ENCODE measurements at regions not wholly inside any gene's neighbourhood (a gene's known extent, or its start where the extent isn't known, plus 50 kb on each side); places are given as distances from the start of the nearest gene placed in this dataset.

- H3K4me3 ChIP-seq (ENCODE audit: insufficient read depth, low read depth, low read length): no peak overlapping the region
- 89 to 95% methylated on average over 4 of the region's 4 CpGs for WGBS, 2 experiments
- no peak overlapping the region for H3K27ac ChIP-seq (ENCODE audit: insufficient read depth, low read depth, low read length, poor library complexity, severe bottlenecking)
- H3K36me3 ChIP-seq (ENCODE audit: control insufficient read depth, insufficient read depth, low read length): no peaks in the 10 kb centered on the region
- H3K9me3 ChIP-seq (ENCODE audit: control insufficient read depth, low read length): no peaks in the 10 kb centered on the region
- no peaks in the 10 kb centered on the region for H3K27me3 ChIP-seq (ENCODE audit: control insufficient read depth, insufficient read depth, low read length, poor library complexity, severe bottlenecking)
- H3K4me1 ChIP-seq (ENCODE audit: control insufficient read depth, insufficient read depth, low read length): no peaks in the 10 kb centered on the region
Observed at GRCh38 chr12:105454688-105455087, 124.2 kb downstream of the C12orf75 start.

DNA sequence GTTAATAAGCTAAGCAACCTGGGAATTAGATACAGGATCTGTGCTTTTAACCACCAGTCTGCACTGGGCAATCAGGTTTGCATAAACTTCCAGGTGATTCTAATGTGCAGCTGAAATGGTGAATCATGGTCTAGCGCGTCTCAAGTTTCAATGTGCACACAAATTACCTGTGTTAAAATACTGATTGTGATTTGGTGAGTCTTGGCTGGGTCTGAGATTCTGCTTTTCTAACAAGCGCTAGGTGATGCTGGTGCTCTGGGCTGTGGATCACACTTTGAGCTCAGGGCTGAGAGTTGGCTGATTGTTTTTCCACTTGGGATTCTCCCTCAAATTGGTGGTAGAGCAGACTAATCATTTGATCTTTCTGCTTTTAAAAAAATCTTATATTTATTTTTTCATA, 124.8 kb downstream of the C12orf75 start:
- no peaks in the 10 kb centered on the region for H3K36me3 ChIP-seq (ENCODE audit: control insufficient read depth, insufficient read depth, low read length)
- no peaks in the 10 kb centered on the region for H3K4me1 ChIP-seq (ENCODE audit: control insufficient read depth, insufficient read depth, low read length)
- WGBS, 2 experiments: 97 to 98% methylated on average over 3 of the region's 3 CpGs
- H3K9me3 ChIP-seq (ENCODE audit: control insufficient read depth, low read length): no peaks in the 10 kb centered on the region
- no peaks in the 10 kb centered on the region for H3K27me3 ChIP-seq (ENCODE audit: control insufficient read depth, insufficient read depth, low read length, poor library complexity, severe bottlenecking)
- H3K27ac ChIP-seq (ENCODE audit: insufficient read depth, low read depth, low read length, poor library complexity, severe bottlenecking): no peak overlapping the region
- no peak overlapping the region for H3K4me3 ChIP-seq (ENCODE audit: insufficient read depth, low read depth, low read length)

DNA sequence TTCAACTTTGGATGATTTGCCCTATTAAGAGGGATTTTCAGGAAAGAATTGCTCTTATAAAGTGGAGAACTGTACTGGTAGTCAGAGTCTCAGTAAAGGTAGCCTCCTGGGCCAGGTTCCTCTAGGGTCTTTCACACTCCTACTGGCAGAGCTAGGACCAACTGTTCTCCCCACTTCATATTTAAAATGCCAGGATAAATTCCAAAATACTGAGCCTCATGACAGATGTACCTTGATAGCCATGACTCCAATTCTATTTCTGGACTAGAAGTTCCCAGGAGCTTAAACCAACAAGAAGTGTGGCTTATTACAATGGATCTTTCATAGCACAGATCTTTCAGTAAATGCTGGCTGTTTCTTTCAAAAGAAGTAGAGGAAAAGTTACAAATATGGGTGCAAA, 126.5 kb downstream of the C12orf75 start:
- Histone ChIP-seq H3K27me3 (ENCODE audit: control insufficient read depth, insufficient read depth, low read length, poor library complexity, severe bottlenecking) (no peaks in the 10 kb centered on the region), H3K4me1 (ENCODE audit: control insufficient read depth, insufficient read depth, low read length) (no peaks in the 10 kb centered on the region), H3K36me3 (ENCODE audit: control insufficient read depth, insufficient read depth, low read length) (no peaks in the 10 kb centered on the region), H3K27ac (ENCODE audit: insufficient read depth, low read depth, low read length, poor library complexity, severe bottlenecking) (no peak overlapping the region), H3K9me3 (ENCODE audit: control insufficient read depth, low read length) (no peaks in the 10 kb centered on the region), H3K4me3 (ENCODE audit: insufficient read depth, low read depth, low read length) (no peak overlapping the region)

DNA sequence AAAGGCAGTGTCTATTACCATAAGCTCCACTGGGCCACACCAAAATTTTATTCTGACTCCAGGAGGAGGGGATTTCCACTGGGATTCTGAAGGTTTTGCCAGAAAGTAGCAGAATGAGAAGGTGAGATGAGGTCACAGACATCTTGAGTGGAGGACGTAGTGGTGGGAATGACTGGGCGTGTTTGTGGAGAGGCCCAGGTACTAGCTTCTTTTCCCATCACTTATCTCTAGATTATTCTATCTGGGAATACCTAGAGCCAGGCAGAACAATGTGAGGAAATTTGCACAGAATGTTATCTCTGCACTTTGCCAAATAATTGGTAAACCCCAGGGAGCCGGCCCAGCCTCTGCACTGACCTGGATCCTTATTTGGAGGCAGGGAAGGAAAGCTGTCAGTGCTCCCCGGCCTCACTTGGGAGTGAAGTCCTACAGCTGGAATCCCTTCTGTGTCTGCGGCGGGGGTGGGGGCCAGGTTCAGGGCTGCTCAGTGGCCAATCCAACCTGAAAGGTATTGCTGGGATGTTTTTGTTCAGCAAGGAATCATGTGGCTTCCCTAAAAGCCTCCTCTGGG, 129.4 kb downstream of the C12orf75 start:
- 86 to 87% methylated on average over 6 of the region's 6 CpGs for WGBS, 2 experiments
- no peaks in the 10 kb centered on the region for H3K9me3 ChIP-seq (ENCODE audit: control insufficient read depth, low read length)
- no peak overlapping the region for H3K27ac ChIP-seq (ENCODE audit: insufficient read depth, low read depth, low read length, poor library complexity, severe bottlenecking)
- H3K4me1 ChIP-seq (ENCODE audit: control insufficient read depth, insufficient read depth, low read length): no peaks in the 10 kb centered on the region
- no peaks in the 10 kb centered on the region for H3K36me3 ChIP-seq (ENCODE audit: control insufficient read depth, insufficient read depth, low read length)
- H3K27me3 ChIP-seq (ENCODE audit: control insufficient read depth, insufficient read depth, low read length, poor library complexity, severe bottlenecking): no peaks in the 10 kb centered on the region
- no peak overlapping the region for H3K4me3 ChIP-seq (ENCODE audit: insufficient read depth, low read depth, low read length)

DNA sequence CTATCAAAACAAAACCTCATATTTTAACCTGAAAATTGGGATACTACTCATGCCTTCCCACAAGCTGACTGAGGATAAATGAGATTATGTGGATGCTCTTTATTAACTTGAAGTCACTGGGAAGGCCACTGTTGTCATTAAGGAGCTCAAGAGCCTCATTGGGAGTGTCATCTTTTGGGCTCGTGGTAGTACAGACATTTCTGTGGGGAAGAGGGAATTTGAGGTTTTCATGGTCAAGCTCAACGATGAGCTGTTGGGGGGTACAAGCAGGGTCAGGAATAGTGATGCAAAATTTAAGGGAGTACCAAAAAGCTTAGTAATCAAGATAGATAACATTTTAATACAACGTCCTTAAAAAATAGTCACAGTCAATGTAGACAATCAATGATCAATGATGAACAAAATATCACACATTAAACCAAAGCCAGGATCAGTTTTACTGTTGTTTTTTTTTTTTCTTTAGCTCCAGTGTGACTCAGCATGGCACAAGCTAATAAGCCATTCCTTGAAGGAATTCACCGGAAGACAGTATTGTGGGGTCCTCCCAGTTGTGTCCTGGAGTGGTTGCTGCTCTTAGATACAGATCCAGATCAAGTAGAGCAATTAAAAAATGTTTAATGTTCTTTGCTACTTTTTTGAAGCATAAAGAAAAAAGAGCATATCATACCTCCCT, 130.9 kb downstream of the C12orf75 start:
- no peaks in the 10 kb centered on the region for H3K9me3 ChIP-seq (ENCODE audit: control insufficient read depth, low read length)
- no peaks in the 10 kb centered on the region for H3K4me1 ChIP-seq (ENCODE audit: control insufficient read depth, insufficient read depth, low read length)
- no peaks in the 10 kb centered on the region for H3K36me3 ChIP-seq (ENCODE audit: control insufficient read depth, insufficient read depth, low read length)
- 82 to 91% methylated on average over 4 of the region's 4 CpGs for WGBS, 2 experiments
- H3K27me3 ChIP-seq (ENCODE audit: control insufficient read depth, insufficient read depth, low read length, poor library complexity, severe bottlenecking): no peaks in the 10 kb centered on the region
- no peak overlapping the region for H3K27ac ChIP-seq (ENCODE audit: insufficient read depth, low read depth, low read length, poor library complexity, severe bottlenecking)
- H3K4me3 ChIP-seq (ENCODE audit: insufficient read depth, low read depth, low read length): no peak overlapping the region

DNA sequence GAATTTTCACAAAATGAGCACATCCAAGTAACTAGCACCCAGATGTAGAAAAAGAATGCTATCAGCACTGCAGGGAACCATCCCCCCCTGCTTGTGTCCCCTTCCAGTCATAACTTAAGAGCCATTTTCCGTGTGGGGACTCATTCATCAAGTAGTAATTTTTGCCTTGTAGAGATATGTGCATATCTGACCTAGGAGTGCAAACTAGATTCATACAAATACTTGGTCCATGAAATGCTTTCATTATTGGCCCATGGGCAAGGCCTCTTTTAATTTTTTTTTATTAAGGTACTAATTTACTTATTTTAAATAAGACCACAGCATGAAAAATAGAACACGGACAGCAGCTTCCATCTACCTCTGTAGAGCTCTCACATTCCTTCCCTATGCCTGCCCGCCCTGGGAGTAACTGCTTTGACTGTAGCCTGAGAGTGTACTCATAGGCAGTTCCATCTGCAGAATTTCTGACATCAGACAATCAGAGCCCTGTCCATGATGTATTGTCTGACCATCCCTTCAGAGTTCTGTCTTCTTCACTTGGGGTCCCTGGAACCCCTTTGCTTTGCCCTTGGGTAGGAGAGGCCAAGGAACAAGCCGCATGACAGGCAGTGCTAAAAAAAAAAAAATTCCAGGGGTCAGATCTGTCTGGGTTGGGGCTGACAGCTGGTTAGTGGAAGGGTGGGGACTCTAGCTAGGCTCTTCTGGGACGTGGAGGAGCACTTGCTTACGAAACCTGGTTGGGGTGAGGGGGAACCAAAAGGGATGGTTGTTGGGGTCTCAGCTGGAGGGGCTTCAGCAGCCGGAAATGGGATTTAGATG, 131.7 kb downstream of the C12orf75 start:
- peaks cover 3% of the 10 kb centered on the region for H3K4me1 ChIP-seq (ENCODE audit: control insufficient read depth, insufficient read depth, low read length)
- 86 to 89% methylated on average over 7 of the region's 7 CpGs for WGBS, 2 experiments
- H3K27me3 ChIP-seq (ENCODE audit: control insufficient read depth, insufficient read depth, low read length, poor library complexity, severe bottlenecking): no peaks in the 10 kb centered on the region
- H3K36me3 ChIP-seq (ENCODE audit: control insufficient read depth, insufficient read depth, low read length): no peaks in the 10 kb centered on the region
- no peak overlapping the region for H3K27ac ChIP-seq (ENCODE audit: insufficient read depth, low read depth, low read length, poor library complexity, severe bottlenecking)
- no peaks in the 10 kb centered on the region for H3K9me3 ChIP-seq (ENCODE audit: control insufficient read depth, low read length)
- H3K4me3 ChIP-seq (ENCODE audit: insufficient read depth, low read depth, low read length): no peak overlapping the region

GRCh38 chr12:105462831-105463230, 132.3 kb downstream of the C12orf75 start:
- no peaks in the 10 kb centered on the region for H3K9me3 ChIP-seq (ENCODE audit: control insufficient read depth, low read length)
- H3K4me1 ChIP-seq (ENCODE audit: control insufficient read depth, insufficient read depth, low read length): peaks cover 6% of the 10 kb centered on the region
- H3K36me3 ChIP-seq (ENCODE audit: control insufficient read depth, insufficient read depth, low read length): no peaks in the 10 kb centered on the region
- no peak overlapping the region for H3K27ac ChIP-seq (ENCODE audit: insufficient read depth, low read depth, low read length, poor library complexity, severe bottlenecking)
- no peak overlapping the region for H3K4me3 ChIP-seq (ENCODE audit: insufficient read depth, low read depth, low read length)
- WGBS, 2 experiments: 90 to 94% methylated on average over 2 of the region's 2 CpGs
- no peaks in the 10 kb centered on the region for H3K27me3 ChIP-seq (ENCODE audit: control insufficient read depth, insufficient read depth, low read length, poor library complexity, severe bottlenecking)

GRCh38 chr12:105464406-105464805, 133.9 kb downstream of the C12orf75 start:
- WGBS, 2 experiments: 83 to 86% methylated on average over 3 of the region's 3 CpGs
- peaks cover 6% of the 10 kb centered on the region for H3K4me1 ChIP-seq (ENCODE audit: control insufficient read depth, insufficient read depth, low read length)

DNA sequence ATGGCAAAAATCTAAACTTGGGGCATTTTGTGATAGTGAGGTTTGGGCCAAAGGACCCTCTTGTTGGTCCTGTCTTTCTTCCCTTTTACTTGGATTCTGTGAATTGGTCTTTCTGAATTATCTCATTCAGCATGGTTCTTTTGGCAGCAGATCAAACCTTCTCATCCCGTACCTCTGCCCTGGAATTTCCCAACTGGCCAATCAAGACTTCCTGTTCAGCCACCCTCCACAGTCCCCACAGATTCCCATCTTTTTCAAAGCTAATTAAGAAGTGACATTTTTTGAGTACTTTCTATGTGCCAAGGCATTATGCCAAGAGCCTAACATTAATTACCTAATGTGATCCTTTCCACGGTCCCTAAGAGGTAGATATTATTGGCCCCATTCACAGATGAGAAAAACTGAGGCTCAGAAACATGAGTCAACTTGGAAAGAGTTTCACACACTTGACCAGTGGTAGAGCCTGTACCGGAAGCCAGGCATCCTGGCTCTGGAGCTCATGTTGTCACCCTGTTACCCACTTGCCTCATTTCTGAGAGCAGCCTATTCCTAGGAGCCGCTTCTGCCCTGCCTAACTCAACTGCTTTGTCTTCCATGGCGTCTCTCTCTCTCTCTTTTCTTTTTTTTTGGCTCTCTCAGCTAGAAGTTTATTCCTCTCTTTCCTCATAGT, 135.9 kb downstream of the C12orf75 start:
- Histone ChIP-seq H3K9me3 (ENCODE audit: control insufficient read depth, low read length) (no peaks in the 10 kb centered on the region), H3K27me3 (ENCODE audit: control insufficient read depth, insufficient read depth, low read length, poor library complexity, severe bottlenecking) (no peaks in the 10 kb centered on the region), H3K36me3 (ENCODE audit: control insufficient read depth, insufficient read depth, low read length) (no peaks in the 10 kb centered on the region), H3K27ac (ENCODE audit: insufficient read depth, low read depth, low read length, poor library complexity, severe bottlenecking) (no peak overlapping the region), H3K4me1 (ENCODE audit: control insufficient read depth, insufficient read depth, low read length) (peaks cover 6% of the 10 kb centered on the region), H3K4me3 (ENCODE audit: insufficient read depth, low read depth, low read length) (no peak overlapping the region)
- WGBS, 2 experiments: 77 to 80% methylated on average over 5 of the region's 5 CpGs

More at GRCh38 chr12:105464406-105464805, 133.9 kb downstream of the C12orf75 start:
- no peaks in the 10 kb centered on the region for H3K9me3 ChIP-seq (ENCODE audit: control insufficient read depth, low read length)
- no peaks in the 10 kb centered on the region for H3K36me3 ChIP-seq (ENCODE audit: control insufficient read depth, insufficient read depth, low read length)
- H3K4me3 ChIP-seq (ENCODE audit: insufficient read depth, low read depth, low read length): no peak overlapping the region
- no peak overlapping the region for H3K27ac ChIP-seq (ENCODE audit: insufficient read depth, low read depth, low read length, poor library complexity, severe bottlenecking)
- no peaks in the 10 kb centered on the region for H3K27me3 ChIP-seq (ENCODE audit: control insufficient read depth, insufficient read depth, low read length, poor library complexity, severe bottlenecking)
